NCI-H2227 (cell line): ENCODE measurements at regions not wholly inside any gene's neighbourhood (a gene's known extent, or its start where the extent isn't known, plus 50 kb on each side); places are given as distances from the start of the nearest gene placed in this dataset.
"Not testable (repeated sequence)": the region's sequence is repeated elsewhere in the genome, so short reads cannot be mapped to it uniquely, and the experiment has no call there.

ENCODE experiments used
- DNase-seq: peaks from one replicate; lab custom pipeline; 2025; ENCODE audit not compliant: unreplicated experiment; lab: John Stamatoyannopoulos, UW

DNA sequence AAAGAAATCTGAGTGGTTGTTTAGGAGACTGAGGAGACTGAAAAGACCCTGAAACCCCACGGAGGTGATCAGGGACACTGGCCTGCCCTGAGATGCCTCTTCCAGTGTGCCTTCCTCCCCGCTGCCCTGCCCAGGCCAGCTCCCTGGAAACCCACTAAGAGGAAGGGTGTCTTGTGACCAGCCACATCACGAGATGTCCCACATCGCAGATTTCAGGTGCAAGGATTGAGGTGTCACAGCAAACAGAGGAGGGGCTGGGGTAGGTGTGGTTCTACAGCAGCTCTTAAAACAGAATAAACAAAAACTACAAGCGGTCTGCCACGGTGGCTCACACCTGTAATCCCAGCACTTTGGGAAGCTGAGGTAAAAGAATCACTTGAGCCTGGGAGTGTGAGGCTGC is 184.3 kb upstream of the C14orf180 start:
- no peak for DNase-seq

DNA sequence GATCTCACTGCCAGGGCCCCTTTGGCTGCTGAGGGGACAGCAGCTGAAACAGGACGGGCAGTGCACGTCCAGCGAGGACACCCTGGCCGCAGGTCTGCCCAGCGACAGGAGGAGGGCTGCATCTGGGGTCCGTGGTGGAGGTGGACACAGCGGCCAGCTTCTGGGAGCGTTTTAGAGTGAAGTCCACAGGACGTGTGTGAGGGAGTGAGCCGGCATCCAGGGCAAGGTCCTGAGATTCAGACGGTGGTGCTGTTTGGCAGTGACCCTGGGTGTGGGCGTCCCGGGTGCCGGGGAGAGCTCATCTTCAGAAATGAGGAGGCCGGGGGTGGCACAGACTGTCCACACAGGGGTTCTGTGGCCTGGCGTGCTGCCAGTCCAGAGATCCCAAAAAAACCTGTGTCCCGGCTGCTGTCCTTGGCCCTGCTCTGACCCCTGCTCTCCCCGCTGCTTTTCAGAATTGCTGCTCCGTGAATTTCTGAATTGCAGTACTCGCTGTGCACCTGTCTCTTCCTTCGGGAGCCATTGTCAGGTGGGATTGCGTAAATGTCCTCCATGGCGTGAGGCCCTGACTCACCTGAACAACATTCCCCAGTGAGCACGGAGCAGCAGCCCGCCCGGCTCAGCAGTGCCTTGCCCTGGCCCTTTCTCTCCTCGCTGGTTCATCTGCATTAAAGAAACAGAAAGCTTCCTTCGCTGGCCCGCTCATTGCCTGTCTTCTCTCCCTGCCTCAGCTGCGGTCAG is 183.5 kb upstream of the C14orf180 start:
- no peak for DNase-seq

DNA sequence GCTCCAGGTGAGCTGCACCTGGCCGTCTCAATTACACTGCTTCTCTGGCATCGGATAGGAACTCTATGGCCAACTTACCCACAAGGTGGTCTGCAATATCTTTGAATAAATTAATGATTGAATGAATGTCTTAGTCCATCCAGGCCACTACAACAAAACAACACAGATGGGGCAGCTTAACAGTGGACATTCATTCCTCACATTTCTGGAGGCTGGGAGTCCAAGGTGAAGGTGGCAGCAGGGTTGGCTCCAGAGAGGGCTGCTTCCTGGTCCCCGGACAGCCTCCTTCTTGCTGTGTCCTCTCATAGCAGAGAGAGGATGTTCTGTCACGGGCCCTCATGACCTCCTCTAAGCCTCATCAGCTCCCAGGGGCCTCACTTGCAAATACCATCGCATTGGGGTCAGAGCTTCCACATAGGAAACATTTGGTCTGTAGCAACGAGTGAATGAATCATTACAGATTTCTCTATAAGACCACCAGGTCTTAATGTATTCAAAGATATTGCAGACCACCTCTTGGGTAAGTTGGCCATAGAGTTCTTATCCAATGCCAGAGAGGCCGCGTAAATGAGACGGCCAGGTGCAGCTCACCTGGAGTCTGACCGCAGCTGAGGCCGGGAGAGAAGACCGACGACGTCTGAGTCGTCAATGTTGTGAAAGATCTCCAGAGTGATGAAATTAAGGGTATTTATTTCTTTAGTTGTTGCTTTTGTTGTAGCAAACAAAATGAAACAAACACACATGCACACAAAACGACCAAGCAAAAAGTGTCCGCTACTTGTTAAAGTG is 182.7 kb upstream of the C14orf180 start:
- DNase-seq: no peak

- no peak for DNase-seq
Measured at GRCh38 chr14:104397956-104398355, 181.6 kb upstream of the C14orf180 start.

GRCh38 chr14:104398656-104399055 is 180.9 kb upstream of the C14orf180 start:
- no peak for DNase-seq

GRCh38 chr14:104399432-104400155 is 180.0 kb upstream of the C14orf180 start:
- no peak for DNase-seq

- DNase-seq: no peak
Measured at GRCh38 chr14:104400355-104400754, 179.2 kb upstream of the C14orf180 start.

DNA sequence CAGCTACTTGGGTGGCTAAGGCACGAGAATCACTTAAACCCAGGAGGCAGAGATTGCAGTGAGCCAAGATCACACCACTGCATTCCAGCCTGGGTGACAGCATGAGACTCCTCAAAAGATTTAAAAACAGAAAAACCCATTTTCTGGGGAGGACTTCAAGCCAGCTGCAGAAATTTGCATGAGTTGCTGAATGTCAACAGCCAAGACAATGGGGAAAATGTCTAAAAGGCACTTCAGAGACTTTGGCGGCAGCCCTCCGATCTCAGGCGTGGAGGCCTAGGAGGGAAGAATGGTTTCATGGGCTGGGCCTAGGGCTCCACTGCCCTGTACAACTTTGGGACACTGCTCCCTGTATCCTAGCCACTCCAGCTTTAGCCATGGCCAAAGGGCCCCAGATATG is 177.8 kb upstream of the C14orf180 start:
- no peak for DNase-seq

DNA sequence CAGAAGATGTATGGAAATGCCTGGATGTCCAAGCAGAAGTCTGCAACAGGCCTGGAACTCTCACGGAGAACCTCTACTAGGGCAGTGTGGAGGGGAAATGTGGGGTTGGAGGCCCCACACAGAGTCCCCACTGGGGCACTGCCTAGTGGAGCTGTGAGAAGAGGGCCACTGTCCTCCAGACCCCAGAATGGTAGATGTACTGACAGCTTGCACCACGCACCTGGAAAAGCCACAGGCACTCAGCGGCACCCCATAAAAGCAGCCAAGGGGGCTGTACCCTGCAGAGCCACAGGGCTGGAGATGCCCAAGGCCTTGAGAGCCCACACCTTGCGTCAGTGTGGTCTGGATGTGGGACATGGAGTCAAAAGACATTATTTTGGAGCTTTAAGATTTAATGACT is 177.3 kb upstream of the C14orf180 start:
- not testable (repeated sequence) for DNase-seq

DNA sequence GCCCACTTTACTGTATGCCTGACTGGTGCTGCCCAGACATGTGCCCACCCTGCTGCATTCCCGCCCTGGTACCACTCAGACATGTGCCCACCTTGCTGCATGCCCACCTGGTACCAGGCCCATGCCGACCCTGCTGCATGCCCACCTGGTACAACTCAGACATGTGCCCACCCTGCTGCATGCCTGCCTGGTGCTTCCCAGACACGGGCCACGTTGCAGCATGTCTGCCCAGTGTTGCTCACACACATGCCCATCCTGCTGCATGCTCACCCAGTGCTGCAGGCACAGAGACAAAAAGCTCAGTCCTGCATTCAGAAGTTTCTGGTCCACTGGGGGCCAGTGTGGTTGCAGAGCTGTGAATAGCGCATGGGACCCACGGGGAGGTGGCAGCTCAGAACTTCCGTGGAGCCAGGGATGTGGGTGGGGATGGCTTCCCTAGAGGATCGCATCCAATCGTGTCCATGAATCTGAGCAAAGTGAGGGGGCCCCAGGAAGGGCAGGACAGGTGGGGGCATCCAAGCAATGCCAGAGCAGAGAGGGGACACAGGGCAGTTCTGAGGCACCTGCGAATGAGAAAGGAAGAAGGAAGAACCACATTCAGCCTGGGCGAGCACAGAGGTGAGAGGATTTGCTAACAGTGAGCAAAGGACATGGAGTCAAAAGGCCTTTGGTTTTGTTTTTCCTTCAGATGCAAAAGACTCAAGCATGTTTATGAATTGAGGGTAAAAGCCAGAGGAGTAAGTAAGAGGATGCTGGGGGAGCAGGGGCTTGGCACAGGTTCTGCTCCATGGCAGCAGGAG is 175.9 kb upstream of the C14orf180 start:
- DNase-seq: no peak

DNA sequence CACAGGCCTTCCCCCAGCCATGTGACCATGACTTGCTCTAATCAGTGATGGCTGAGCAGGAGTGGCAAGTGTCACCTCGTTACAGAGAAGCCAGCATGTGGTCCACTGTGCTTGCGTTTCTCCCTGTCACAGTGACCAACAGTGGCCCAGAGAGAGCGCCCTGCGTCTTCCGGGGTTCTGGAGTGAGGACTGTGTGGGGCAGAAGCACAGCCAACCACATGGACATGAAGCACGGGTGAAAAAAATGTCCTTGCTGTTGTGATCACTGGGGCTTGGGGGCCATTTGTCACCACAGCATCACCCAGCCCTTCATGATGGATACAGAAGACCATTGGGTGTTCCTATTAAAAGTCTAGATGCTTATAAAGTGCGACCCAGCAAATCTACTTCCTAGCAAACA is 174.6 kb upstream of the C14orf180 start:
- DNase-seq: no peak

- DNase-seq: no peak
Measured at GRCh38 chr14:104405360-104406226, 174.0 kb upstream of the C14orf180 start.

DNA sequence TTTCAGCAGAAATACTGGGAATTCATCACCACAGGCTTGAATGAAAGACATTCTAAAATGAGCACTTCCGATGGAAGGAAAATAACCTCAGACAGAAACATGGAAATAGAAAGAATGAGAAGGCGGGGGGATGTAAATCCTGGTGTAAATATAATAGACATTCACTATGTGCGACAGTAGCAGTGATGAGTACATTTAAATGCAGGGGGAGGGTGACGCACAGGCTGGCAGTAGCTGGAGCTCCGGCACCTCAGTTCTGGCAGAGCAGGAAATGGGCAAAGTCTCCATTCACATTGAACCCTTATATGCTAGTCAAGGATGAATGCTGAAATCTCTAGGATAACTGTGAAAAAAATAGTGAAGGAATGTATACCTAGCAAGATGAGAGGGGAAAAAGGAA is 172.7 kb upstream of the C14orf180 start:
- no peak for DNase-seq

DNA sequence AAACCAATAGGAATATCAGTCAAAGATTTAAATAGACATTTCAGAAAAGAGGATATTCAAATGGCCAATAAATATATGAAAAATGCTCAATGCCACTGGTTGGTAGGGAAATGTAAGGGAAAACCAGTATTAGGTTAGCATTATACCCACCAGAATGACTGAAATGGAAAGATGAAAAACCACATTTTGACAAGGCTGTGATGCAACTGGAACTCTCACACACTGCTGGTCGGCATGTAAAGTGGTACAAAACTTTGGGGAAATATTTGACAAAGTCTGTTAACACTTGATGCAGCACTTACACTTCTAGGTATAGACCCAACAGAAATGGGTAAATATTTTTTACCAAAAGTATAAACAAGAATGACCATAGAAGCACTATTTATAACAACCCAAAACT is 163.2 kb upstream of the C14orf180 start:
- no peak for DNase-seq

- DNase-seq: no peak
Measured at GRCh38 chr14:104419865-104420505, 159.6 kb upstream of the C14orf180 start.

DNA sequence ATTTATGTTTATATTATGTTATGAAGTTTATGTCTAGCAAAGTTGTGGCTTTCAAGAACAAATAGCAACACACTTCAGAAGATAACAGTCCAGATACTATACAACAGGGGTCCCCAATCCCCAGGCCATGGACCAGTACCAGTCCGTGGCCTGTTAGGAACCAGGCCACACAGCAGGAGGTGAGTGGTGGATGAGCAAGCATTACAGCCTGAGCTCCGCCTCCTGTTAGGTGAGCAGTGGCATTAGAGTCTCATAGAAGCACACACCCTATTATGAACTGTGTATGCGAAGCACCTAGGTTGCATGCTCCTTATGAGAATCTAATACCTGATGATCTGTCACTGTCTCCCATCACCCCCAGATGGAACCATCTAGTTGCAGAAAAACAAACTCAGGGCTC is 159.0 kb upstream of the C14orf180 start:
- DNase-seq: not testable (repeated sequence)

DNA sequence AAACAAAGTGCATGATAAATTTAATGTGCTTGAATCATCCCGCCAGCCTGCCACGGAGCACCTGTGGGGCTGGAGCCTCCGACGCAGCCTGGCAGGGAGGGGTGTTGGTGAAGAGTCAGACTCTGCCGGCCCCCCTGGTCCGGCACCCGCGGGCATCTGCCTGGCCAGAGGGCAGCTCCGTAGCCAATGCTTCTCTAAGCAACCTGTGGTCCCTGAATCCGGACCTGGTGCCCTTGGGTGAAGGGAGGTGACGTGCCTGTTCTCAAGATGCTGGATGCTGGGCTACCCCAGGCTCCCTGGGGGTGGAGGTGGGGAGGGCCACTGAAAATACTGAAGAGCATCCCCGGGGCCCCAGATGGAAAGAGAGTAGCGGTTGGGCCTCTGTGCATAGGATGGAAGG is 158.6 kb upstream of the C14orf180 start:
- DNase-seq: no peak

DNA sequence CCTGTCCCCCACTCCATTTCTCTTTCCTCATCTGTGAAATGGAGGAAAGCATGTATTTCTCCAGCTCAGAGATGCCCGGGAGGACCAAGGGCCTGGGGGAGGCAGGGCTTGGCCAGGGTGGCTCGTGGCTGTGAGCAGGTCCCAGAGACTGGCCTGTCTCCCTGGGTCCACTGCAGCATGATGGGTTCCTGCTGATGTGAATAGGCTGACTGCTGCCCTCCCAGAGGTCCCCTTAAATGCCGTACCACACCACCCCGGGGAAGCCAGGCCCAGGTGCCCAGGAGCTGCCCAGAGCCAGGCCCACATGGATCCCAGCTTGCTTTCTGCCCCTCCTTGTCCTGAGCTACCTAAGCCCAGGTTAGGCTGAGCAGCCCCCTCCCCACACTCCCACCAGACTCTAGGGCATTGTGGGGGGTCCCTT is 158.2 kb upstream of the C14orf180 start:
- no peak for DNase-seq
